ENCODE measurements at regions not wholly inside any gene's neighbourhood (a gene's known extent, or its start where the extent isn't known, plus 50 kb on each side); places are given as distances from the start of the nearest gene placed in this dataset.

DNA sequence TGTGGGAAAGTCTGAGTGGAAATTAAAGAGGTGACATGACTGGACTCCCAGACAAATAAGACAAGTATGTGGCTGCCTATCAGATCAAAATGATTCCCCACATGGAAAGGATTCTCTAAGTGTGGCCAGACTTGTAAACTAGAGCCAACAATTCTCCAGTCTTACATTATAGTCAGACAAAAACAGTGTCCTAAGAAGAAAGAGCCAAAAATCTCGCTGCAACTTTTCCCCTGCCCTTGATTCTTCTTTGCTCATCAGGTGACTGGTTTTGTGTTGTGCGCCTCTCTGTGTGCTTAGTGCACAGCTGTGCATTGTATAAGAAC lies 164.2 kb upstream of the TARS1 start:
- TF ChIP-seq, protein P1, sequence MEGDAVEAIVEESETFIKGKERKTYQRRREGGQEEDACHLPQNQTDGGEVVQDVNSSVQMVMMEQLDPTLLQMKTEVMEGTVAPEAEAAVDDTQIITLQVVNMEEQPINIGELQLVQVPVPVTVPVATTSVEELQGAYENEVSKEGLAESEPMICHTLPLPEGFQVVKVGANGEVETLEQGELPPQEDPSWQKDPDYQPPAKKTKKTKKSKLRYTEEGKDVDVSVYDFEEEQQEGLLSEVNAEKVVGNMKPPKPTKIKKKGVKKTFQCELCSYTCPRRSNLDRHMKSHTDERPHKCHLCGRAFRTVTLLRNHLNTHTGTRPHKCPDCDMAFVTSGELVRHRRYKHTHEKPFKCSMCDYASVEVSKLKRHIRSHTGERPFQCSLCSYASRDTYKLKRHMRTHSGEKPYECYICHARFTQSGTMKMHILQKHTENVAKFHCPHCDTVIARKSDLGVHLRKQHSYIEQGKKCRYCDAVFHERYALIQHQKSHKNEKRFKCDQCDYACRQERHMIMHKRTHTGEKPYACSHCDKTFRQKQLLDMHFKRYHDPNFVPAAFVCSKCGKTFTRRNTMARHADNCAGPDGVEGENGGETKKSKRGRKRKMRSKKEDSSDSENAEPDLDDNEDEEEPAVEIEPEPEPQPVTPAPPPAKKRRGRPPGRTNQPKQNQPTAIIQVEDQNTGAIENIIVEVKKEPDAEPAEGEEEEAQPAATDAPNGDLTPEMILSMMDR (IDR thresholded peaks at IDR 0.05; ENCODE audit: insufficient read depth, low read length, poor library complexity, severe bottlenecking), result no peak
- no peak for DNase-seq (ENCODE audit: low read depth)
- H3K4me3 ChIP-seq (ENCODE audit: low read depth, low read length), result no peak overlapping the region
- H3K27me3 ChIP-seq (ENCODE audit: control insufficient read depth, insufficient read depth, low read length), result no peaks in the 10 kb centered on the region
- H3K36me3 ChIP-seq (ENCODE audit: control insufficient read depth, insufficient read depth, low read length), result no peaks in the 10 kb centered on the region

DNA sequence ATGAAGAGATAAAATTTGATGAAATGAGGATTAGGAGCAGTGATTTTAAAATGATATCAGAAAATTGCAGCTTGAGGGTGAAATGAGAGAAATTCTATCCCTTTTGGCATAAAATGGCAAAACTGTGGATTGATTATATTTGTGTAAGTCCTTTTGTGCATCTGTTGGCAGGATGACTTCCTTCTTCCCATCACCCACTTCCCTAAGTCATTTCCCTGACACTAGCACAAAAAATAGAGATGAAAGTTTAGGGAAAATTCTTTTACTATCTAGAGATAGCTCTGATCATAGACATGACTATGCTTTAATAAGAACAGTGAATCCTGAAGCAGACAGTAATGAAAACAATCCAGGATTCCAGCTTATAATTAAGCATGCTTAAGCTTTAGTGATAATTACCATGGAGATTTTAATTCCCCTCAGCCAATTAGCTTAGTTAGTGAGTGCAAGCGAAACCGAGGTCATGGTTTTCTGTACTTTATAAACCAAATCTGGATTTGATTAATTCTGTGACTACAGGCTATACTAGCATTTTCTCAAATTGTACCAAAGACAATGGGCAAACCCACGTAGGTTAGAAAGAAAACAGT lies 163.6 kb upstream of the TARS1 start:
- no peaks in the 10 kb centered on the region for H3K36me3 ChIP-seq (ENCODE audit: control insufficient read depth, insufficient read depth, low read length)
- H3K27me3 ChIP-seq (ENCODE audit: control insufficient read depth, insufficient read depth, low read length), result no peaks in the 10 kb centered on the region
- no peak for DNase-seq (ENCODE audit: low read depth)
- TF ChIP-seq, protein P1 (IDR thresholded peaks at IDR 0.05; ENCODE audit: insufficient read depth, low read length, poor library complexity, severe bottlenecking), result no peak
- no peak overlapping the region for H3K4me3 ChIP-seq (ENCODE audit: low read depth, low read length)

DNA sequence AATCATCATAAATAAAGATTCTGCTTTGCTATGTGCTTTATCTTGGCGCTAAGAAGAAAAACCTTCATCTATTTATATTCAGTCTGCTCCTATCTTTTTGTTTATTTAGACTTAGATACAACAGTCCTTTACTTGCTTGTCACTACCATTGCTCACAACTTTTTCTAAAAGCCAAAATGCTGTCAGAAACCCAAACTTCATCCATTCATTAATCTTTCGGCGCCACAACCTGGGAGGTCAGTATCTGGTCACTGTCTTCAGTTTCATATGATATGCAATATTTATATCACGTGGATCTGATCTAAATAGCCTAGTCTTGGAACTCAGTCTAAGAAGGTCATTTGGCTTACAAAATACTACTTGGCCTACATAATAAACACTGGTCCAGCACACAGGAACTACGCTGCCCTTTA lies 159.3 kb upstream of the TARS1 start:
- Histone ChIP-seq H3K4me3 (ENCODE audit: low read depth, low read length) (no peak overlapping the region), H3K36me3 (ENCODE audit: control insufficient read depth, insufficient read depth, low read length) (no peaks in the 10 kb centered on the region), H3K27me3 (ENCODE audit: control insufficient read depth, insufficient read depth, low read length) (no peaks in the 10 kb centered on the region)
- no peak for DNase-seq (ENCODE audit: low read depth)
- TF ChIP-seq, protein P1 (IDR thresholded peaks at IDR 0.05; ENCODE audit: insufficient read depth, low read length, poor library complexity, severe bottlenecking), result no peak

DNA sequence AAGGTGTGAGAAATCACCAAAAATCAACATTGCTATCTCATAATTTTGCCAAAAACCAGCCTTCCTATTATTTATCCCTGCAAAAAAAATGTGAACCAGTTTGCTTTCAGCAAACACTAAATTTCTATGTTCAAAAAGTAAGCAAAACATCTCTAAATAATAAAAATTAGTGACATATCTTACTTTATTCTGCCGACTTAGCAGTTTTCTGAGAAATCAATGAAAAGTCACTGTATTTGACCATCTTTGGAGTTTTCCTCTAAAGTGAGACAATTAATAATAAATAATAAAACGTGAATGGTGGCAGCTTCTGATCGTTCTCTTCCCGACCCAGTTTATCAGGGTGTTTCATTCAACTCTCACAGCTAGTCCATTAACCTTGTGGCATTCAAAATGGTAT lies 158.6 kb upstream of the TARS1 start:
- Histone ChIP-seq H3K4me3 (ENCODE audit: low read depth, low read length) (no peak overlapping the region), H3K36me3 (ENCODE audit: control insufficient read depth, insufficient read depth, low read length) (no peaks in the 10 kb centered on the region), H3K27me3 (ENCODE audit: control insufficient read depth, insufficient read depth, low read length) (no peaks in the 10 kb centered on the region)
- DNase-seq (ENCODE audit: low read depth), result no peak
- TF ChIP-seq, protein P1 (IDR thresholded peaks at IDR 0.05; ENCODE audit: insufficient read depth, low read length, poor library complexity, severe bottlenecking), result no peak

DNA sequence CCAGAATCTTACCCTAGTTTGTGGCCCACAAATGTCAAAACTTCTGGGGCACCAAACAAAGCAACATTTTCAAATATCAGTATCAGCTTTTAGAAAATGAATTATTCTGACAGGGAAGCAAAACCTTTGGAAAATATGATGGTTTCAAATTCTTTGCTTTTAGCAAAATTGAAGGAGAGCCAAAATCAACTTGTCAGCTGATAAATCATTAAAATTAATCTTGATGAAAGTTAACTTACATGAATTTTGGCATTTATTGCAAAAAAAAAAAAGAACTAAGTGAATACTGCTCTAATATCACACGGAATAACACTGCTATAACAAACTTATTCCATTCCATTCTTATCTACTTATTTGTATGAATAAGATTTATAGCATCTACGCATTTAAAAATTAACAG lies 158.1 kb upstream of the TARS1 start:
- TF ChIP-seq, protein P1 (IDR thresholded peaks at IDR 0.05; ENCODE audit: insufficient read depth, low read length, poor library complexity, severe bottlenecking), result no peak
- H3K27me3 ChIP-seq (ENCODE audit: control insufficient read depth, insufficient read depth, low read length), result no peaks in the 10 kb centered on the region
- no peak for DNase-seq (ENCODE audit: low read depth)
- no peak overlapping the region for H3K4me3 ChIP-seq (ENCODE audit: low read depth, low read length)
- H3K36me3 ChIP-seq (ENCODE audit: control insufficient read depth, insufficient read depth, low read length), result no peaks in the 10 kb centered on the region

DNA sequence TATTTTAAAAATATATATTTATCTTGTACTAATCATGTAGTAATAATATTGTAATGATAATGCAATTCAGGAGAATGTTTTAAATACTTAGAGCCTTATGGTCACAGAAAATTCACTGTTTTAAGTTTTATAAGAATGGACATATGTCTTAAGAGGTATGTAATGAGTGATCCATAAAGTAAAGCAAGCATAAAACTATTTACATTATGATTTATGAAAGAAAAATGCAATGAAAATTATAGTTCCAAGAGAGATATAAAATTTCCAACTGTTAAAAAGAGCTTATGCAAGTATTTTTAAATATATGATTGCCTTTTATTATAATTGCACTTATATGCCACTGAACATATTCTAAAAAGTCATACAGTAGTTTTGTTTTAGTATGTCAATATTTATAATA lies 157.5 kb upstream of the TARS1 start:
- Histone ChIP-seq H3K4me3 (ENCODE audit: low read depth, low read length) (no peak overlapping the region), H3K36me3 (ENCODE audit: control insufficient read depth, insufficient read depth, low read length) (no peaks in the 10 kb centered on the region), H3K27me3 (ENCODE audit: control insufficient read depth, insufficient read depth, low read length) (no peaks in the 10 kb centered on the region)
- TF ChIP-seq, protein P1 (IDR thresholded peaks at IDR 0.05; ENCODE audit: insufficient read depth, low read length, poor library complexity, severe bottlenecking), result no peak
- DNase-seq (ENCODE audit: low read depth), result no peak

Measured in kidney epithelial cell (primary cell).